ENCODE measurements at regions not wholly inside any gene's neighbourhood (a gene's known extent, or its start where the extent isn't known, plus 50 kb on each side); places are given as distances from the start of the nearest gene placed in this dataset.

DNA sequence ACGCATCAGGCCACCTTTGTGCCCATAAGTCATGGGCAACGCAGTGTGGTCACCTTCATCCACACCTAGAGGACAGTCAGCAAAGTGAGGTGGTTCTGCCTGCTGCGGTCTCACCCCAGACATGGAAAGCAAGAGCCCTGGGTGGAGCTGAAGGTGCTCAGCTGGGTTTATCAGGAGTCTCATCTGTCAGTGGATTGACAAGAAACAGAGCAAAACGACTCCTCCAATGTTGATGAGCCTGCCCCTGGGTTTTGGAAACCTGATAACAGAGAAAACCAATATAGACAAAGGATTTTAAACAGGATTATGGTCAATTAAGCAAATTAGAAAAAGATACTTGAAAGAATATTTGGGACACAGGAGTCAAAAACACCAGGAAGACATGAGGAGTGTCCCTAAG, 229.3 kb upstream of the PRSS58 start:
- Histone ChIP-seq H3F3A (ENCODE audit: insufficient read depth, low read depth) (no peaks in the 10 kb centered on the region), H3K36me3 (ENCODE audit: low read depth) (no peaks in the 10 kb centered on the region), H4K20me1 (ENCODE audit: insufficient read depth) (no peaks in the 10 kb centered on the region), H2AFZ (no peak overlapping the region), H3K79me2 (ENCODE audit: low read depth) (no peaks in the 10 kb centered on the region), H3K9me3 (ENCODE audit: insufficient read depth, low read depth) (no peaks in the 10 kb centered on the region), H3K4me1 (replicated peaks; ENCODE audit: insufficient read depth) (no peaks in the 10 kb centered on the region; the same call in 1 of the 2 replicates), H3K27ac (no peak overlapping the region), H3K27me3 (ENCODE audit: insufficient read depth, low read depth) (no peaks in the 10 kb centered on the region), H3K4me3 (no peak overlapping the region), H3K9me2 (ENCODE audit: insufficient read depth) (no peaks in the 10 kb centered on the region), H3K4me2 (no peak overlapping the region)
- DNase-seq = no peak
- CTCF ChIA-PET = interaction anchor here (0.6 to 1.6 kb wide), 5 partner anchors 17 to 37 kb away, joined by 3 to 9 read pairs (median 3); no protein-coding TSS in a partner anchor
- POLR2A ChIA-PET (ENCODE audit: unreplicated experiment) = interaction anchor here (0.9 kb wide), 1 partner anchor 19 kb away, joined by 4 read pairs; no protein-coding TSS in a partner anchor
- no TSS peak for BruUV-seq (replicated peaks)
- intact Hi-C loops (cut with micrococcal nuclease; ENCODE audit: unreplicated experiment) = loop anchor here (10.0 kb wide), 1 partner anchor 728 kb away; no protein-coding TSS in a partner anchor
- TF ChIP-seq EZH2 (IDR thresholded peaks at IDR 0.05; ENCODE audit: low read depth) = no peak
- TF ChIP-seq, protein P1, sequence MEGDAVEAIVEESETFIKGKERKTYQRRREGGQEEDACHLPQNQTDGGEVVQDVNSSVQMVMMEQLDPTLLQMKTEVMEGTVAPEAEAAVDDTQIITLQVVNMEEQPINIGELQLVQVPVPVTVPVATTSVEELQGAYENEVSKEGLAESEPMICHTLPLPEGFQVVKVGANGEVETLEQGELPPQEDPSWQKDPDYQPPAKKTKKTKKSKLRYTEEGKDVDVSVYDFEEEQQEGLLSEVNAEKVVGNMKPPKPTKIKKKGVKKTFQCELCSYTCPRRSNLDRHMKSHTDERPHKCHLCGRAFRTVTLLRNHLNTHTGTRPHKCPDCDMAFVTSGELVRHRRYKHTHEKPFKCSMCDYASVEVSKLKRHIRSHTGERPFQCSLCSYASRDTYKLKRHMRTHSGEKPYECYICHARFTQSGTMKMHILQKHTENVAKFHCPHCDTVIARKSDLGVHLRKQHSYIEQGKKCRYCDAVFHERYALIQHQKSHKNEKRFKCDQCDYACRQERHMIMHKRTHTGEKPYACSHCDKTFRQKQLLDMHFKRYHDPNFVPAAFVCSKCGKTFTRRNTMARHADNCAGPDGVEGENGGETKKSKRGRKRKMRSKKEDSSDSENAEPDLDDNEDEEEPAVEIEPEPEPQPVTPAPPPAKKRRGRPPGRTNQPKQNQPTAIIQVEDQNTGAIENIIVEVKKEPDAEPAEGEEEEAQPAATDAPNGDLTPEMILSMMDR (conservative IDR thresholded peaks at IDR 0.05) = no peak

DNA sequence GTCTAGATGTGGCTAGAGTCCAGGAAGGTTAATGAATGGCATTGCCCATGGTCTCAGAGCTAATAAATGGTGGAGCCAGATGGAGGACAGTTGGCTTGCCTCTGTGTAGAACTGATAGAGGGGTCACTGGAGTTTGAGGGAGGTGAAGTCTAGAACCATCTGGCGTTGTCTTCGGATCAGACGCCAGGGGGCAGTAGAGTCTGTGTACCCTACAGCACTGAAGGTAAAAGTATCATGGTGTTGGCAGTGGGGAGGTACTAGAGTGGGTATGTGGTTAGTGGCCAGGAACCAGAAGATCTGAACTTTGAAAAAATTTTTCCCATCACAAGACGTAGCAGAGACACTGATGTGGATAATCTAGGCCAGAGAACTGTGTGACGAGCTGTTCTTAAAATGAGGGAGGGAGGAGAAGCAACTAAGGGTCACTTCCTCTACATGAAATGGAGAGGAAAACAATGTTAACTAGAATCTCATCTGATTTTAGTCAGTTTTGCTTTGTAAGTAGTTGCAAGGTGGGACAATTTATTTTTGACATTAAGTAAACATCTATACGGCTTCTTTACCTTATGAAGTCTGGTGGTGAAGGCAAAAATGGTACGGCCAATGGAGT, 227.9 kb upstream of the PRSS58 start:
- H3K27me3 ChIP-seq (ENCODE audit: insufficient read depth, low read depth) = no peaks in the 10 kb centered on the region
- no peak overlapping the region for H3K27ac ChIP-seq
- no peaks in the 10 kb centered on the region for H3K9me3 ChIP-seq (ENCODE audit: insufficient read depth, low read depth)
- DNase-seq = no peak
- H3K4me3 ChIP-seq = no peak overlapping the region
- ChIA-PET CTCF (interaction anchor here (0.8 to 1.6 kb wide), 5 partner anchors 22 to 380 kb away, joined by 3 to 12 read pairs (median 3); no protein-coding TSS in a partner anchor), POLR2A (ENCODE audit: unreplicated experiment) (no interaction called here)
- no peaks in the 10 kb centered on the region for H3K36me3 ChIP-seq (ENCODE audit: low read depth)
- H3K4me1 ChIP-seq (replicated peaks; ENCODE audit: insufficient read depth) = no peaks in the 10 kb centered on the region; the same call in 1 of the 2 replicates
- H2AFZ ChIP-seq = no peak overlapping the region
- no TSS peak for BruUV-seq (replicated peaks)
- no peak for TF ChIP-seq EZH2 (IDR thresholded peaks at IDR 0.05; ENCODE audit: low read depth)
- TF ChIP-seq, protein P1 (conservative IDR thresholded peaks at IDR 0.05) = 0 out of 2 replicates have a peak, but pooled peaks have one; percentile 32
- H3K9me2 ChIP-seq (ENCODE audit: insufficient read depth) = no peaks in the 10 kb centered on the region
- no peaks in the 10 kb centered on the region for H3F3A ChIP-seq (ENCODE audit: insufficient read depth, low read depth)
- no peaks in the 10 kb centered on the region for H3K79me2 ChIP-seq (ENCODE audit: low read depth)
- intact Hi-C loops (cut with micrococcal nuclease; ENCODE audit: unreplicated experiment) = loop anchor here (10.0 kb wide), 1 partner anchor 729 kb away; no protein-coding TSS in a partner anchor
- no peak overlapping the region for H3K4me2 ChIP-seq
- no peaks in the 10 kb centered on the region for H4K20me1 ChIP-seq (ENCODE audit: insufficient read depth)

DNA sequence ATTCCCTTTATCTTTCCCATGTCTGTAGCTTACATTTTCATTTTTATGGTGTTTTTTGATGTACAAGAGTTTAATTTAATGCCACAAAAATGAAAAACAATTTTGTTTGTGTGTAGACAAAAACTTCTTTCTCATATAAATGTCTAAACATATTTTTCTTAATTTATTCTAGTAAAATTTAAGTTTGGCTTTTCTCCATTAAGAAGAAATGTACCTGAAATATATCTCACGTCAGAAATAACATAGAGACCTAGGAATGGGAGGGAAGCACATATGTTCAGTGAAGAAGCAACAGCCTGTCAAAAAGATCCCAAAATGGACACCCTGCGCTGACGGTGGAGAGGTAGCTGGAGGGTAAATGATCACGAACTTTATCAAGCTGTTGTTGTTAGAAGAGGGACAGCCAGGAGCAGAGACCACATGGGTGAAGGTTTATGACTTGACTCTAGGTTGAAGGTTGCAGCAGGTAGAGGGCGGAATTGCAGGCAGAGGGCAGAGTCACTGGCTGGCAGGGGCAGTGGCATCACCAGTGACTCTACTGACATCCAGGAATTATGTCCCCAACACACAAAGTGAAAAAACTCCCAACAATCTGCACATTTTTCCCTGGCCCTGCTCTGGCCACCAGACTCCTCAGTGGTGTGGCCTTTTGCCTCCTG, 225.9 kb upstream of the PRSS58 start:
- DNase-seq = no peak
- ChIA-PET CTCF (interaction anchor here (0.6 to 3.6 kb wide), 5 partner anchors 12 to 178 kb away, joined by 3 to 25 read pairs (median 5); no protein-coding TSS in a partner anchor), POLR2A (ENCODE audit: unreplicated experiment) (no interaction called here)
- Histone ChIP-seq H3K4me2 (no peak overlapping the region), H3K4me1 (replicated peaks; ENCODE audit: insufficient read depth) (peaks cover 7% of the 10 kb centered on the region), H3F3A (ENCODE audit: insufficient read depth, low read depth) (peaks cover 3% of the 10 kb centered on the region; the same call in 1 of the 2 replicates), H3K9me3 (ENCODE audit: insufficient read depth, low read depth) (no peaks in the 10 kb centered on the region), H3K36me3 (ENCODE audit: low read depth) (no peaks in the 10 kb centered on the region), H4K20me1 (ENCODE audit: insufficient read depth) (no peaks in the 10 kb centered on the region), H3K27ac (no peak overlapping the region), H3K4me3 (no peak overlapping the region), H3K9me2 (ENCODE audit: insufficient read depth) (no peaks in the 10 kb centered on the region), H2AFZ (no peak overlapping the region), H3K79me2 (ENCODE audit: low read depth) (no peaks in the 10 kb centered on the region), H3K27me3 (ENCODE audit: insufficient read depth, low read depth) (no peaks in the 10 kb centered on the region)
- intact Hi-C loops (cut with micrococcal nuclease; ENCODE audit: unreplicated experiment) = loop anchor here (1.0 to 10.0 kb wide), 5 partner anchors 24 to 731 kb away; no protein-coding TSS in a partner anchor
- BruUV-seq (replicated peaks) = no TSS peak
- TF ChIP-seq, protein P1 (conservative IDR thresholded peaks at IDR 0.05) = peak; percentile 47; the same call in 1 of the 2 replicates
- no peak for TF ChIP-seq EZH2 (IDR thresholded peaks at IDR 0.05; ENCODE audit: low read depth)

Measured in PC-9 (cell line).